ENCODE measurements at regions not wholly inside any gene's neighbourhood (a gene's known extent, or its start where the extent isn't known, plus 50 kb on each side); places are given as distances from the start of the nearest gene placed in this dataset.

GRCh38 chr5:162711244-162711643, 643.7 kb downstream of the GABRG2 start:
- H3K4me3 ChIP-seq (ENCODE audit: low read depth, low read length) = no peak overlapping the region
- TF ChIP-seq CTCF (conservative IDR thresholded peaks at IDR 0.05; ENCODE audit: low read depth, low read length) = no peak
- no peak for DNase-seq (ENCODE audit: low read depth)

GRCh38 chr5:162719720-162720119, 652.1 kb downstream of the GABRG2 start:
- DNase-seq (ENCODE audit: low read depth) = no peak
- TF ChIP-seq CTCF (conservative IDR thresholded peaks at IDR 0.05; ENCODE audit: low read depth, low read length) = no peak
- H3K4me3 ChIP-seq (ENCODE audit: low read depth, low read length) = no peak overlapping the region

- H3K4me3 ChIP-seq (ENCODE audit: low read depth, low read length) = no peak overlapping the region
- TF ChIP-seq CTCF (conservative IDR thresholded peaks at IDR 0.05; ENCODE audit: low read depth, low read length) = no peak
- no peak for DNase-seq (ENCODE audit: low read depth)
Measured at GRCh38 chr5:162721125-162721524, 653.6 kb downstream of the GABRG2 start.

- TF ChIP-seq CTCF (conservative IDR thresholded peaks at IDR 0.05; ENCODE audit: low read depth, low read length) = no peak
- no peak for DNase-seq (ENCODE audit: low read depth)
- no peak overlapping the region for H3K4me3 ChIP-seq (ENCODE audit: low read depth, low read length)
Measured at GRCh38 chr5:162752612-162753011, 684.8 kb upstream of the CCNG1 start.

- H3K4me3 ChIP-seq (ENCODE audit: low read depth, low read length) = no peak overlapping the region
- no peak for TF ChIP-seq CTCF (conservative IDR thresholded peaks at IDR 0.05; ENCODE audit: low read depth, low read length)
- DNase-seq (ENCODE audit: low read depth) = no peak
Measured at GRCh38 chr5:162762119-162762518, 675.3 kb upstream of the CCNG1 start.

- no peak for DNase-seq (ENCODE audit: low read depth)
- TF ChIP-seq CTCF (conservative IDR thresholded peaks at IDR 0.05; ENCODE audit: low read depth, low read length) = no peak
- no peak overlapping the region for H3K4me3 ChIP-seq (ENCODE audit: low read depth, low read length)
Measured at GRCh38 chr5:162769019-162769418, 668.4 kb upstream of the CCNG1 start.

- DNase-seq (ENCODE audit: low read depth) = no peak
- no peak for TF ChIP-seq CTCF (conservative IDR thresholded peaks at IDR 0.05; ENCODE audit: low read depth, low read length)
- H3K4me3 ChIP-seq (ENCODE audit: low read depth, low read length) = no peak overlapping the region
Measured at GRCh38 chr5:162785673-162786072, 651.7 kb upstream of the CCNG1 start.
